Astrocyte of the spinal cord (primary cell): ENCODE measurements at regions not wholly inside any gene's neighbourhood (a gene's known extent, or its start where the extent isn't known, plus 50 kb on each side); places are given as distances from the start of the nearest gene placed in this dataset.

Source experiments
- DNase-seq: peaks from one replicate; pipeline ENCODE4 v3.0.0; 2011; ENCODE audit warnings: low read depth, low spot score
- H3K4me3 ChIP-seq: 2 replicates; pipeline ENCODE4 v1.5.1; 2011; ENCODE audit warnings: low read depth, mild to moderate bottlenecking, low read length, moderate library complexity
- CTCF ChIP-seq: IDR thresholded peaks from 2 replicates; pipeline ENCODE4 v1.5.1; 2012; ENCODE audit warnings: low read depth, mild to moderate bottlenecking, low read length, inconsistent platforms
- in situ Hi-C: cut with HindIII; loops from 2 replicates; pipeline ENCODE4 v1.10.0; 2017; ENCODE audit warnings: low sequenced_read_pairs

- DNase-seq: no peak
- in situ Hi-C loops: no loop called here
- H3K4me3 ChIP-seq: no peak overlapping the region
- TF ChIP-seq CTCF: no peak
Observed at GRCh38 chr3:127363171-127363570, 75.3 kb upstream of the PRR20G start.

- no peak overlapping the region for H3K4me3 ChIP-seq
- no peak for DNase-seq
- no peak for TF ChIP-seq CTCF
- in situ Hi-C loops: no loop called here
Observed at GRCh38 chr3:127360647-127361046, 72.8 kb upstream of the PRR20G start.

- H3K4me3 ChIP-seq: no peak overlapping the region
- in situ Hi-C loops: no loop called here
- TF ChIP-seq CTCF: no peak
- no peak for DNase-seq
Observed at GRCh38 chr3:127358641-127359040, 70.8 kb upstream of the PRR20G start.

- no peak for TF ChIP-seq CTCF
- no peak overlapping the region for H3K4me3 ChIP-seq
Observed at GRCh38 chr3:127356381-127356780, 68.5 kb upstream of the PRR20G start.

GRCh38 chr3:127354761-127355160 lies 66.9 kb upstream of the PRR20G start:
- DNase-seq: no peak
- in situ Hi-C loops: no loop called here
- no peak for TF ChIP-seq CTCF
- no peak overlapping the region for H3K4me3 ChIP-seq

More at GRCh38 chr3:127356381-127356780, 68.5 kb upstream of the PRR20G start:
- DNase-seq: no peak
- in situ Hi-C loops: no loop called here

- TF ChIP-seq CTCF: no peak
- H3K4me3 ChIP-seq: no peak overlapping the region
- in situ Hi-C loops: no loop called here
- DNase-seq: no peak
Observed at GRCh38 chr3:127352612-127353011, 64.8 kb upstream of the PRR20G start.

GRCh38 chr3:127351775-127352350 lies 64.0 kb upstream of the PRR20G start:
- H3K4me3 ChIP-seq: no peak overlapping the region
- no peak for TF ChIP-seq CTCF
- DNase-seq: no peak
- in situ Hi-C loops: no loop called here
